ENCODE measurements at regions not wholly inside any gene's neighbourhood (a gene's known extent, or its start where the extent isn't known, plus 50 kb on each side); places are given as distances from the start of the nearest gene placed in this dataset.

- peaks cover 0 to 3% (median 0%) of the 10 kb centered on the region in 4 donors for H3K9me3 ChIP-seq
- 58% methylated on average over 7 of the region's 7 CpGs for WGBS
- no peak overlapping the region for H3K27ac ChIP-seq (replicated peaks in 1 of 4)
- H3K4me1 ChIP-seq: peaks cover 0 to 13% (median 7%) of the 10 kb centered on the region in 4 donors
- DNase-seq (ENCODE audit: extremely low spot score): no peak
- intact Hi-C loops (cut with DNase I): no loop called here
- H3K36me3 ChIP-seq: no peaks in the 10 kb centered on the region
- peaks cover 0 to 30% (median 0%) of the 10 kb centered on the region in 4 donors for H3K27me3 ChIP-seq
- TF ChIP-seq POLR2AphosphoS5 (IDR thresholded peaks at IDR 0.05) (no peak), EP300 (IDR thresholded peaks at IDR 0.05) (no peak), POLR2A (IDR thresholded peaks at IDR 0.05; ENCODE audit: low read depth) (no peak), CTCF (IDR thresholded peaks at IDR 0.05) (no peak)
- H3K4me3 ChIP-seq: no peak overlapping the region
Observed at GRCh38 chr14:101494826-101495225, 66.5 kb upstream of the DIO3 start.

GRCh38 chr14:101495284-101495683 lies 66.0 kb upstream of the DIO3 start:
- Histone ChIP-seq H3K27ac (replicated peaks in 1 of 4) (no peak overlapping the region), H3K36me3 (no peaks in the 10 kb centered on the region), H3K4me1 (peaks cover 0 to 13% (median 7%) of the 10 kb centered on the region in 4 donors), H3K27me3 (peaks cover 0 to 34% (median 0%) of the 10 kb centered on the region in 4 donors), H3K4me3 (no peak overlapping the region), H3K9me3 (peaks cover 0 to 3% (median 0%) of the 10 kb centered on the region in 4 donors)
- no peak for TF ChIP-seq POLR2A (IDR thresholded peaks at IDR 0.05; ENCODE audit: low read depth)
- TF ChIP-seq CTCF (IDR thresholded peaks at IDR 0.05): no peak
- no peak for TF ChIP-seq EP300 (IDR thresholded peaks at IDR 0.05)
- TF ChIP-seq POLR2AphosphoS5 (IDR thresholded peaks at IDR 0.05): no peak
- intact Hi-C loops (cut with DNase I): no loop called here
- DNase-seq (ENCODE audit: extremely low spot score): no peak
- 94% methylated on average over 3 of the region's 3 CpGs for WGBS

GRCh38 chr14:101495827-101496775 lies 65.2 kb upstream of the DIO3 start:
- H3K4me1 ChIP-seq: peaks cover 0 to 13% (median 7%) of the 10 kb centered on the region in 4 donors
- DNase-seq (ENCODE audit: extremely low spot score): no peak
- H3K27me3 ChIP-seq: peaks cover 0 to 40% (median 0%) of the 10 kb centered on the region in 4 donors
- TF ChIP-seq POLR2AphosphoS5 (IDR thresholded peaks at IDR 0.05) (no peak), POLR2A (IDR thresholded peaks at IDR 0.05; ENCODE audit: low read depth) (no peak), CTCF (IDR thresholded peaks at IDR 0.05) (no peak), EP300 (IDR thresholded peaks at IDR 0.05) (no peak)
- H3K27ac ChIP-seq (replicated peaks in 1 of 4): no peak overlapping the region
- intact Hi-C loops (cut with DNase I): no loop called here
- H3K36me3 ChIP-seq: no peaks in the 10 kb centered on the region
- H3K4me3 ChIP-seq: no peak overlapping the region
- WGBS: 61% methylated on average over 26 of the region's 30 CpGs
- H3K9me3 ChIP-seq: peaks cover 0 to 3% (median 0%) of the 10 kb centered on the region in 4 donors

DNA sequence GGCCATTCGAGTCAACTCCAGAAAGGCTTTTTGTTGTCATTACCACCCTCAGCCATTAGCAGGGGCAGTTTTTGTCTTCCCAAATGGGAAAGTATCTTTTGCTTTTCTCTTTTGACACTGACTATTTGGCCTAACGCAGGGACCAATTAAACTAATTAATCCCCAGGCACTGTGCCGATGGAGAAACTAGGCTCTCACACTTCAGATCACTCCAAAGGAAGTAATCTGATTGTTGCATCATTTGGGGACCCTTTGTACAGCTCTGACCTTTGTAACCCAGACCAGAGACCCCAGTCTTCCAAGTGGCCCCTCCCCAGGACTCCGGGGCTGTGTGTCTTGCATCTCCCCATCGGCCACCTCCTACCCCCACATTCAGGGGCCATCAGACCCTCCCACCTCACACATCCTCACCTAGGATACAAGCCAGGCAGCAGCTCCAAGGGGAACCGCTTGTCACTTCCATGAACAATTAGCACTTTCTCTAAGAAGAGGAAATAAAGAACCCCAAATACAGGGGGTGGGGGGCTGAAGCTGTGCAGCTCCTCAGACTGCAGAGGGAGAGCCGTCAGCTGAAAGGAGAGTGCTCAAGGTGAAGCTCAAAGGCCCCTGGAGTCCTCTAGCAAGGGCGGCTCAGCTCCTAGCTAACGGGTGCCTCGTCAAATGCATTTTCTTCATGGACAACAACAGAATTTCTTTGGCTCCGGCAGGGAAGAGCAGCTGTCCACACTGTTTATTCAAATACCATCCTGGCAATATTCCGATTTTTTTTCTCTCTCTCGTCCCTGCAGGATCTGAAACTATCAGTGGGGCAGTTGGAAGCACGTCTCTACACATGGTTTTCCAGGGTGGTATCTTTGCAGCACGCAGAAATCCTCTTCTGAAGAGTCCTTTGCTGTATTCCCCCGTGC lies 64.3 kb upstream of the DIO3 start:
- Histone ChIP-seq H3K27ac (replicated peaks in 1 of 4) (no peak overlapping the region), H3K9me3 (peaks cover 0 to 3% (median 0%) of the 10 kb centered on the region in 4 donors), H3K4me3 (no peak overlapping the region), H3K36me3 (no peaks in the 10 kb centered on the region), H3K27me3 (peaks cover 0 to 47% (median 0%) of the 10 kb centered on the region in 4 donors), H3K4me1 (peaks cover 0 to 13% (median 7%) of the 10 kb centered on the region in 4 donors)
- 38% methylated on average over 15 of the region's 16 CpGs for WGBS
- no peak for DNase-seq (ENCODE audit: extremely low spot score)
- TF ChIP-seq POLR2A (IDR thresholded peaks at IDR 0.05; ENCODE audit: low read depth): no peak
- no peak for TF ChIP-seq CTCF (IDR thresholded peaks at IDR 0.05)
- no peak for TF ChIP-seq EP300 (IDR thresholded peaks at IDR 0.05)
- TF ChIP-seq POLR2AphosphoS5 (IDR thresholded peaks at IDR 0.05): no peak
- intact Hi-C loops (cut with DNase I): no loop called here
